Activated B cell treated with CpG ODN at 0.5 μM for 24 hours (primary cell): ENCODE measurements at regions not wholly inside any gene's neighbourhood (a gene's known extent, or its start where the extent isn't known, plus 50 kb on each side); places are given as distances from the start of the nearest gene placed in this dataset.

Source experiments
- ATAC-seq: fragments of 200-7000 bp; cut with Tn5 transposase; one replicate; pipeline ENCODE4 v1.10.0; 2021; ENCODE audit warnings: low read depth, mild to moderate bottlenecking, moderate library complexity
- CTCF ChIA-PET: fragments of 350-600 bp; sonication (Branson Sonifier 250); formaldehyde crosslinking; loops from one replicate; lab custom pipeline; 2021; ENCODE audit warnings: antibody characterized with exemption; lab: Charles Lee
- POLR2A ChIA-PET: fragments of 350-600 bp; sonication (Branson Sonifier 250); formaldehyde crosslinking; loops from one replicate; lab custom pipeline; 2021; ENCODE audit warnings: antibody characterized with exemption; lab: Charles Lee
- DNase-seq: peaks from one replicate; pipeline ENCODE4 v3.0.0; 2022
- H3K27ac Mint-ChIP-seq: one replicate; pipeline ENCODE4 v1.8.0; 2020; ENCODE audit warnings: mixed read lengths
- H3K27me3 Mint-ChIP-seq: one replicate; pipeline ENCODE4 v1.8.0; 2021; ENCODE audit warnings: mixed read lengths
- H3K36me3 Mint-ChIP-seq: one replicate; pipeline ENCODE4 v1.8.0; 2021; ENCODE audit warnings: low read depth, mixed read lengths
- H3K4me1 Mint-ChIP-seq: one replicate; pipeline ENCODE4 v1.8.0; 2021; ENCODE audit warnings: mixed read lengths
- H3K4me3 Mint-ChIP-seq: one replicate; pipeline ENCODE4 v1.8.0; 2020; ENCODE audit warnings: mild to moderate bottlenecking, mixed read lengths
- H3K9me3 Mint-ChIP-seq: one replicate; pipeline ENCODE4 v1.8.0; 2020; ENCODE audit warnings: mixed read lengths
- CTCF ChIP-seq: fragments of 200-600 bp; IDR thresholded peaks from one replicate; pipeline ENCODE4 v1.8.0; 2022; ENCODE audit warnings: antibody characterized with exemption, mild to moderate bottlenecking
- intact Hi-C: fragments of 100-400 bp; cut with micrococcal nuclease; formaldehyde crosslinking; loops from one replicate; pipeline ENCODE4 v1.15.1; 2024

GRCh38 chr4:184315675-184316359 is 98.1 kb upstream of the ENPP6 start:
- ATAC-seq (no peak), DNase-seq (no peak)
- no peaks in the 10 kb centered on the region for H3K36me3 Mint-ChIP-seq
- ChIA-PET CTCF (interaction anchor here (1.1 to 2.4 kb wide), 3 partner anchors 12 to 51 kb away, joined by 3 to 11 read pairs (median 7); no protein-coding TSS in a partner anchor), POLR2A (interaction anchor here (0.6 to 12.6 kb wide), 15 partner anchors 13 to 332 kb away, joined by 3 to 211 read pairs (median 6); partner anchors contain the start of gene IRF2)
- intact Hi-C loops, result loop anchor here (2.0 kb wide), 2 partner anchors 59 to 333 kb away; partner anchors contain the start of genes CASP3 and PRIMPOL
- H3K27ac Mint-ChIP-seq, result peak overlapping the region; percentile 98
- H3K4me1 Mint-ChIP-seq, result peaks cover 99% of the 10 kb centered on the region
- H3K4me3 Mint-ChIP-seq, result no peak overlapping the region
- TF ChIP-seq CTCF, result no peak
- H3K9me3 Mint-ChIP-seq, result no peaks in the 10 kb centered on the region
- H3K27me3 Mint-ChIP-seq, result no peaks in the 10 kb centered on the region

GRCh38 chr4:184313702-184314659 is 96.3 kb upstream of the ENPP6 start:
- intact Hi-C loops, result loop anchor here (1.0 to 2.0 kb wide), 12 partner anchors 14 to 335 kb away; partner anchors contain the start of genes CASP3, IRF2 and PRIMPOL
- peak overlapping the region; percentile 78 for H3K4me3 Mint-ChIP-seq
- H3K27ac Mint-ChIP-seq, result peak overlapping the region; percentile 98
- DNase-seq (peak; percentile 54), ATAC-seq (peak; percentile 85)
- H3K4me1 Mint-ChIP-seq, result peaks cover 95% of the 10 kb centered on the region
- no peak for TF ChIP-seq CTCF
- no peaks in the 10 kb centered on the region for H3K36me3 Mint-ChIP-seq
- ChIA-PET CTCF (interaction anchor here (0.6 to 2.4 kb wide), 3 partner anchors 14 to 82 kb away, joined by 3 to 11 read pairs (median 4); no protein-coding TSS in a partner anchor), POLR2A (interaction anchor here (0.6 to 12.6 kb wide), 26 partner anchors 9 to 336 kb away, joined by 3 to 211 read pairs (median 5); partner anchors contain the start of genes CASP3, IRF2 and PRIMPOL)
- no peaks in the 10 kb centered on the region for H3K27me3 Mint-ChIP-seq
- H3K9me3 Mint-ChIP-seq, result no peaks in the 10 kb centered on the region

- intact Hi-C loops, result no loop called here
- Mint-ChIP-seq H3K4me3 (peak overlapping the region; percentile 78), H3K4me1 (peaks cover 86% of the 10 kb centered on the region), H3K27ac (peak overlapping the region; percentile 98), H3K9me3 (no peaks in the 10 kb centered on the region), H3K36me3 (no peaks in the 10 kb centered on the region), H3K27me3 (no peaks in the 10 kb centered on the region)
- TF ChIP-seq CTCF, result no peak
- CTCF ChIA-PET, result interaction anchor here (1.5 to 2.4 kb wide), 2 partner anchors 14 to 49 kb away, joined by 4 to 11 read pairs; no protein-coding TSS in a partner anchor
- DNase-seq, result no peak
- no peak for ATAC-seq
- POLR2A ChIA-PET, result interaction anchor here (0.6 to 12.6 kb wide), 16 partner anchors 15 to 336 kb away, joined by 3 to 211 read pairs (median 6); partner anchors contain the start of genes CASP3, IRF2 and PRIMPOL
Observed at GRCh38 chr4:184313058-184313581, 95.4 kb upstream of the ENPP6 start.

- H3K27ac Mint-ChIP-seq, result peak overlapping the region; percentile 98
- DNase-seq (no peak), ATAC-seq (no peak)
- ChIA-PET POLR2A (interaction anchor here (0.8 to 12.6 kb wide), 9 partner anchors 16 to 336 kb away, joined by 3 to 211 read pairs (median 5); partner anchors contain the start of gene IRF2), CTCF (interaction anchor here (0.6 to 2.1 kb wide), 7 partner anchors 8 to 227 kb away, joined by 3 to 6 read pairs (median 5); no protein-coding TSS in a partner anchor)
- H3K9me3 Mint-ChIP-seq, result no peaks in the 10 kb centered on the region
- H3K4me3 Mint-ChIP-seq, result peak overlapping the region; percentile 15
- no peak for TF ChIP-seq CTCF
- intact Hi-C loops, result no loop called here
- no peaks in the 10 kb centered on the region for H3K36me3 Mint-ChIP-seq
- peaks cover 76% of the 10 kb centered on the region for H3K4me1 Mint-ChIP-seq
- no peaks in the 10 kb centered on the region for H3K27me3 Mint-ChIP-seq
Observed at GRCh38 chr4:184312126-184312525, 94.5 kb upstream of the ENPP6 start.
